ENCODE measurements at regions not wholly inside any gene's neighbourhood (a gene's known extent, or its start where the extent isn't known, plus 50 kb on each side); places are given as distances from the start of the nearest gene placed in this dataset.

- CTCF ChIA-PET = no interaction called here
- Histone ChIP-seq H3K4me2 (ENCODE audit: low read length) (no peak overlapping the region), H3K27ac (ENCODE audit: low read depth, low read length) (no peak overlapping the region), H4K20me1 (ENCODE audit: insufficient read depth) (no peaks in the 10 kb centered on the region), H3K79me2 (ENCODE audit: insufficient read depth, low read length) (no peaks in the 10 kb centered on the region), H3K4me1 (ENCODE audit: control insufficient read depth in 1 of 2, insufficient read depth in 2 of 2, low read length in 2 of 2) (peaks cover 0 to 6% of the 10 kb centered on the region in 2 experiments; a peak in 1 of 4 replicates), H3K9me2 (ENCODE audit: insufficient read depth) (no peaks in the 10 kb centered on the region), H3K27me3 (ENCODE audit: insufficient read depth, low read length) (no peaks in the 10 kb centered on the region), H3K9ac (ENCODE audit: low read length) (no peak overlapping the region), H3K4me3 (replicated peaks in 1 of 2; ENCODE audit: low read depth in 1 of 2, low read length in 2 of 2) (no peak overlapping the region), H2AFZ (ENCODE audit: low read depth, low read length, poor library complexity, severe bottlenecking) (no peak overlapping the region), H3K36me3 (ENCODE audit: control insufficient read depth in 1 of 2, insufficient read depth in 2 of 2, low read length in 2 of 2) (no peaks in the 10 kb centered on the region), H3K9me3 (ENCODE audit: control insufficient read depth in 1 of 2, insufficient read depth in 1 of 2, low read depth in 1 of 2, low read length in 2 of 2) (no peaks in the 10 kb centered on the region)
- no peak for ATAC-seq
- RAD21 ChIA-PET (ENCODE audit: low non-redundant PET in 1 of 2, low total read pairs in 2 of 2, uncharacterized antibody in 2 of 2, unreplicated experiment in 2 of 2) = no interaction called here
- POLR2A ChIA-PET = no interaction called here
- BruUV-seq (replicated peaks) = no TSS peak
- DNase-seq (ENCODE audit: low read depth, low spot score) = no peak
- TF ChIP-seq YY1 (IDR thresholded peaks at IDR 0.05; ENCODE audit: extremely low read depth, insufficient replicate concordance, low read depth, low read length) (no peak), SIN3A (IDR thresholded peaks at IDR 0.05; ENCODE audit: low read depth) (no peak), CTCF (IDR thresholded peaks at IDR 0.05 in 2 of 3, conservative IDR thresholded peaks at IDR 0.05 in 1 of 3; ENCODE audit: borderline replicate concordance in 1 of 3, insufficient read depth in 1 of 3, low read depth in 2 of 3, low read length in 2 of 3) (no peak), TCF7L2 (IDR thresholded peaks at IDR 0.05; ENCODE audit: borderline replicate concordance, extremely low read depth, insufficient read depth, insufficient read length) (no peak), EZH2phosphoT487 (IDR thresholded peaks at IDR 0.05; ENCODE audit: borderline replicate concordance) (no peak), CBX3 (IDR thresholded peaks at IDR 0.05; ENCODE audit: low read depth) (no peak), POLR2A (IDR thresholded peaks at IDR 0.05; ENCODE audit: borderline replicate concordance, extremely low read depth, insufficient read depth, insufficient read length) (no peak), EZH2 (IDR thresholded peaks at IDR 0.05) (no peak), ZFX (IDR thresholded peaks at IDR 0.05) (no peak), ZNF274 (IDR thresholded peaks at IDR 0.05; ENCODE audit: low read depth, low read length) (no peak), JUND (IDR thresholded peaks at IDR 0.05) (no peak), SRF (IDR thresholded peaks at IDR 0.05; ENCODE audit: low read depth) (no peak), FOSL1 (IDR thresholded peaks at IDR 0.05; ENCODE audit: low read depth) (no peak), POLR2AphosphoS5 (IDR thresholded peaks at IDR 0.05; ENCODE audit: low read depth, low read length) (no peak)
- TF ChIP-seq, protein P1, sequence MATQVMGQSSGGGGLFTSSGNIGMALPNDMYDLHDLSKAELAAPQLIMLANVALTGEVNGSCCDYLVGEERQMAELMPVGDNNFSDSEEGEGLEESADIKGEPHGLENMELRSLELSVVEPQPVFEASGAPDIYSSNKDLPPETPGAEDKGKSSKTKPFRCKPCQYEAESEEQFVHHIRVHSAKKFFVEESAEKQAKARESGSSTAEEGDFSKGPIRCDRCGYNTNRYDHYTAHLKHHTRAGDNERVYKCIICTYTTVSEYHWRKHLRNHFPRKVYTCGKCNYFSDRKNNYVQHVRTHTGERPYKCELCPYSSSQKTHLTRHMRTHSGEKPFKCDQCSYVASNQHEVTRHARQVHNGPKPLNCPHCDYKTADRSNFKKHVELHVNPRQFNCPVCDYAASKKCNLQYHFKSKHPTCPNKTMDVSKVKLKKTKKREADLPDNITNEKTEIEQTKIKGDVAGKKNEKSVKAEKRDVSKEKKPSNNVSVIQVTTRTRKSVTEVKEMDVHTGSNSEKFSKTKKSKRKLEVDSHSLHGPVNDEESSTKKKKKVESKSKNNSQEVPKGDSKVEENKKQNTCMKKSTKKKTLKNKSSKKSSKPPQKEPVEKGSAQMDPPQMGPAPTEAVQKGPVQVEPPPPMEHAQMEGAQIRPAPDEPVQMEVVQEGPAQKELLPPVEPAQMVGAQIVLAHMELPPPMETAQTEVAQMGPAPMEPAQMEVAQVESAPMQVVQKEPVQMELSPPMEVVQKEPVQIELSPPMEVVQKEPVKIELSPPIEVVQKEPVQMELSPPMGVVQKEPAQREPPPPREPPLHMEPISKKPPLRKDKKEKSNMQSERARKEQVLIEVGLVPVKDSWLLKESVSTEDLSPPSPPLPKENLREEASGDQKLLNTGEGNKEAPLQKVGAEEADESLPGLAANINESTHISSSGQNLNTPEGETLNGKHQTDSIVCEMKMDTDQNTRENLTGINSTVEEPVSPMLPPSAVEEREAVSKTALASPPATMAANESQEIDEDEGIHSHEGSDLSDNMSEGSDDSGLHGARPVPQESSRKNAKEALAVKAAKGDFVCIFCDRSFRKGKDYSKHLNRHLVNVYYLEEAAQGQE (IDR thresholded peaks at IDR 0.05; ENCODE audit: low read depth) = no peak
- TF ChIP-seq, protein P2, sequence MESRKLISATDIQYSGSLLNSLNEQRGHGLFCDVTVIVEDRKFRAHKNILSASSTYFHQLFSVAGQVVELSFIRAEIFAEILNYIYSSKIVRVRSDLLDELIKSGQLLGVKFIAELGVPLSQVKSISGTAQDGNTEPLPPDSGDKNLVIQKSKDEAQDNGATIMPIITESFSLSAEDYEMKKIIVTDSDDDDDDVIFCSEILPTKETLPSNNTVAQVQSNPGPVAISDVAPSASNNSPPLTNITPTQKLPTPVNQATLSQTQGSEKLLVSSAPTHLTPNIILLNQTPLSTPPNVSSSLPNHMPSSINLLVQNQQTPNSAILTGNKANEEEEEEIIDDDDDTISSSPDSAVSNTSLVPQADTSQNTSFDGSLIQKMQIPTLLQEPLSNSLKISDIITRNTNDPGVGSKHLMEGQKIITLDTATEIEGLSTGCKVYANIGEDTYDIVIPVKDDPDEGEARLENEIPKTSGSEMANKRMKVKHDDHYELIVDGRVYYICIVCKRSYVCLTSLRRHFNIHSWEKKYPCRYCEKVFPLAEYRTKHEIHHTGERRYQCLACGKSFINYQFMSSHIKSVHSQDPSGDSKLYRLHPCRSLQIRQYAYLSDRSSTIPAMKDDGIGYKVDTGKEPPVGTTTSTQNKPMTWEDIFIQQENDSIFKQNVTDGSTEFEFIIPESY (IDR thresholded peaks at IDR 0.05; ENCODE audit: extremely low read depth, insufficient replicate concordance, low read length) = no peak
- intact Hi-C loops (cut with micrococcal nuclease) = no loop called here
These were observed 57.7 kb upstream of the C4orf54 start for GRCh38 chr4:99715286-99715685.

Measured in HCT116 (cell line).